SJSA1 (cell line): ENCODE measurements at regions not wholly inside any gene's neighbourhood (a gene's known extent, or its start where the extent isn't known, plus 50 kb on each side); places are given as distances from the start of the nearest gene placed in this dataset.
A peak's percentile ranks its signal among the peaks of the same experiment; 100 is the strongest.
"Not testable (repeated sequence)": the region's sequence is repeated elsewhere in the genome, so short reads cannot be mapped to it uniquely, and the experiment has no call there.

Experiments used
- DNase-seq, 2 experiments: peaks; one replicate each; pipeline ENCODE4 v3.0.0-alpha.2; 2015 to 2020; ENCODE audit warnings: low spot score in 2 of 2, low read depth in 1 of 2
- H3K27ac ChIP-seq: fragments of 250-450 bp; sonication (Bioruptor Pico); 2 replicates; pipeline ENCODE4 v1.5.1; 2020; ENCODE audit warnings: mild to moderate bottlenecking, moderate library complexity
- H3K27me3 ChIP-seq: fragments of 250-450 bp; sonication (Bioruptor Pico); replicated peaks from 2 replicates; pipeline ENCODE4 v1.5.1; 2020; ENCODE audit warnings: mild to moderate bottlenecking, moderate library complexity
- H3K36me3 ChIP-seq: fragments of 250-450 bp; sonication (Bioruptor Pico); 2 replicates; pipeline ENCODE4 v1.5.1; 2020; ENCODE audit warnings: mild to moderate bottlenecking
- H3K4me1 ChIP-seq: fragments of 250-450 bp; sonication (Bioruptor Pico); replicated peaks from 2 replicates; pipeline ENCODE4 v1.6.1; 2021; ENCODE audit warnings: mild to moderate bottlenecking
- H3K4me3 ChIP-seq: fragments of 250-450 bp; sonication (Bioruptor Pico); 2 replicates; pipeline ENCODE4 v1.5.1; 2020; ENCODE audit warnings: mild to moderate bottlenecking
- H3K9me3 ChIP-seq: fragments of 250-450 bp; sonication (Bioruptor Pico); replicated peaks from 2 replicates; pipeline ENCODE4 v1.5.1; 2020; ENCODE audit warnings: mild to moderate bottlenecking

DNA sequence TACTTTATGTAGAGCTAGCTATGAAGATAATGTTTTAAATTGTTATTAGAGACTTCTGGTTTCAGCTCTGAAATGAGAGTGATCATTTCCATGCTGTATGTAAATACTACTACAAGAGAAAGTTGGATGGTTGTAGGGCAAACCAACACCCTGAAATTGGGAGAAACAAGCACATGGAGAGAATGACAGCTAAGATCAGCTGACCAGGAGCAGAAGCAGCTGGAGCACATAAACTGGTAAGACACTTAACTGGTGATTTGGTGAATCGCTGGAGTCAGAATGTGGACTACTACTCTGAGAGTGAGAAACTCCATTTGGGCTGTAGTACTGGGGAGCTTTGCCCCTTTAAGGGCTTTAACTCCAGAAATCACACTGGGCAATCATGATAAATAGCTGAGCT, 226.8 kb downstream of the RND3 start:
- Histone ChIP-seq H3K27ac (no peak overlapping the region), H3K36me3 (no peaks in the 10 kb centered on the region), H3K4me3 (no peak overlapping the region), H3K4me1 (no peaks in the 10 kb centered on the region), H3K27me3 (no peaks in the 10 kb centered on the region), H3K9me3 (no peaks in the 10 kb centered on the region)
- DNase-seq = no peak

DNA sequence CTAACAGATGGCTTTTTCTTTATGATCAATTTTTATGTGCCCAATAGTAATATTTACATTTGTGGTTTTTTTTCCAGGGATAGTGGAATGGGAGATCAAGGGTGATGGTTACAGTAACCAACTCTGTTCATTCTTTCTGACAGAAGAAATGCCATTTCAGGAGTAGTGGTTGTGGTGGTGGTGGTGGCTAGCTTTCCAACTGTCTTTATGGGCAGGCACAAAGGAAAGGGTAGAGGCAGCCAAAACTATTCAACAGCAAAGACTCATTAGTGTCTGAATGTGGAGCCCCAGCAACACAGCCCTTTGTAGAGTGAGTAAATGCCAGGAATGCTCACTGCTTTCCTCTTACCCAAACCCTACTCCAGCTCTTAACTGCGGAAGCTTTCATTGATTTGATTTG, 227.7 kb downstream of the RND3 start:
- H3K36me3 ChIP-seq = no peaks in the 10 kb centered on the region
- no peak for DNase-seq
- H3K4me1 ChIP-seq = no peaks in the 10 kb centered on the region
- no peaks in the 10 kb centered on the region for H3K9me3 ChIP-seq
- H3K4me3 ChIP-seq = no peak overlapping the region
- H3K27ac ChIP-seq = no peak overlapping the region
- no peaks in the 10 kb centered on the region for H3K27me3 ChIP-seq

DNA sequence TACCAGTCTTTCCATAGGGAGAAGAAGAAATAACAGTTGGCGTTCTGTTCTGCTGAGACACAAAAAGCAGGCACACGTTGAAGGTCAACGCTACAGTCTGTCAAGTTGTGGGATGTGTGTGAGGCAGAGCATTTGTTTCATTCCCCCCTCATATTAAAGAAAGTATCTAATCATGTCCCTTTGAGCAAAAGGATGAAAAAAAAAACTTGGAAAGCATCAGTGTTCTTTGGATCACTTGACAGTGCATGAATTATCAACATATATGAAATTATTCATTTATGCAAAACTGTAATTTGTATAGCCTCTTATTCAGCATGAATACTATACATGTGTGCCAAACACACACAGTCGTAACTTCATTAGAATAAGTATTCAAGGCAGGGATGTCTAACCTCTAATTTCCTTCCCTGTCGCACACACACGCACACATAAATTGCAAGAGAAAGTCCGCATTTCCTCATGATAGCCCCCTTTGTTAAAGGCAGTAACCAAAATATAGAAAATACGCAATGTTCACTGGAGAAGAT, 228.6 kb downstream of the RND3 start:
- Histone ChIP-seq H3K27me3 (no peaks in the 10 kb centered on the region), H3K27ac (no peak overlapping the region), H3K9me3 (no peaks in the 10 kb centered on the region), H3K4me3 (no peak overlapping the region), H3K4me1 (no peaks in the 10 kb centered on the region), H3K36me3 (no peaks in the 10 kb centered on the region)
- no peak for DNase-seq

DNA sequence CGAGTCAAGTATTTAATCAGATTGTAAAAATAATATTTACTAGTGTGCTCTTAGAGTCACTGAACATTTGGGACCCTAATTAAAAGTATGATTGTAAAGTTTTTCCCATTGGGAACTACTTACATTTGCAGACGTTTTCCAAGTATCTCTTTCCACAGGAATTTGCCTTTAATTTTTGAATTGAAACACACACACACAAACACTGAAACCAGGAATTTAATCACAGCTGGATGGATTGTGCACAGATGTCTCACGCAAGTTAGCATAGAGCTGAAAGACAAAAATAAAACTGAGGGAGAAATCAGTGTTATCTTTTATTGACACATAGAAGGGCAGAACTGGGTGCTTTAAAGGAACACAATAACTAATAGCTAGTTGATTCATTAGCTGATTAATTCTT, 230.7 kb downstream of the RND3 start:
- H3K36me3 ChIP-seq = no peaks in the 10 kb centered on the region
- H3K9me3 ChIP-seq = no peaks in the 10 kb centered on the region
- no peaks in the 10 kb centered on the region for H3K27me3 ChIP-seq
- H3K4me3 ChIP-seq = no peak overlapping the region
- H3K4me1 ChIP-seq = no peaks in the 10 kb centered on the region
- no peak for DNase-seq
- no peak overlapping the region for H3K27ac ChIP-seq

DNA sequence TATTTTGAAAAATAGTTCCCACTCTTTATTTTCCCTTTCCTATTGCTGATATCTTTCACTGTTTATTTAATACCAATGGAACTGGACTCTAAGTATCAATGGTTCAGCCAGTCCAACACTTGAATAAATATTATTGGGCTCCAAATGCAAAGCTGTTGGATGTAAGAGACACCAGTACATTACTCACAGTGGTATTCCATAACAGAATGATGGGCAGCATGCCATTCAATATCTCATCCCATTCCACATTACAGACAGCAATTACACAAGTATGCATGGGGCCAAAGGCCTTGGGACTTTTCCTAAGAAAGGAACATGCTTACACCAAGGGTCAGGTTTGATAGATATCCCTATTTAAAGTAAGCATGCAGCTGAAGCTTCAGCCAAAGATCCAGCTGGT, 231.9 kb downstream of the RND3 start:
- DNase-seq = peak in 1 of 2 experiments; percentile 29
- Histone ChIP-seq H3K4me3 (no peak overlapping the region), H3K27me3 (no peaks in the 10 kb centered on the region), H3K36me3 (no peaks in the 10 kb centered on the region), H3K4me1 (no peaks in the 10 kb centered on the region), H3K9me3 (no peaks in the 10 kb centered on the region), H3K27ac (no peak overlapping the region)

DNA sequence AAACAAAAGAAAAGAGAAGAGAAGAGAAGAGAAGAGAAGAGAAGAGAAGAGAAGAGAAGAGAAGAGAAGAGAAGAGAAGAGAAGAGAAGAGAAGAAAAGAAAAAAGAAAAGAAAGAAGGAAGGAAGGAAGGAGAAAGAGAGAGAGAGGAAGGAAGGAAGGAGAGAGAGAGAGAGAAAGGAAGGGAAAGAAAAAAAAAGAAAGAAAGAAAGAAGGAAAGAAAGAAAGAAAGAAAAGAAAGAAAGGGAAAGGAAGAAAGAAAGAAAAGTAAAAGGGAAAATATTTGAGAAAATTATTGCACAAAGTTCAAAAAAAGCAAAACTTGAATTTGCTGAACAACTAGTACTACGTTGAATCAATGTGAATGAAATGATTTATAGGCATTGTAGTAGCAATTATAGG, 237.7 kb downstream of the RND3 start:
- H3K4me1 ChIP-seq, H3K9me3 ChIP-seq, H3K27ac ChIP-seq, H3K27me3 ChIP-seq, H3K36me3 ChIP-seq, H3K4me3 ChIP-seq, DNase-seq: not testable (repeated sequence)

DNA sequence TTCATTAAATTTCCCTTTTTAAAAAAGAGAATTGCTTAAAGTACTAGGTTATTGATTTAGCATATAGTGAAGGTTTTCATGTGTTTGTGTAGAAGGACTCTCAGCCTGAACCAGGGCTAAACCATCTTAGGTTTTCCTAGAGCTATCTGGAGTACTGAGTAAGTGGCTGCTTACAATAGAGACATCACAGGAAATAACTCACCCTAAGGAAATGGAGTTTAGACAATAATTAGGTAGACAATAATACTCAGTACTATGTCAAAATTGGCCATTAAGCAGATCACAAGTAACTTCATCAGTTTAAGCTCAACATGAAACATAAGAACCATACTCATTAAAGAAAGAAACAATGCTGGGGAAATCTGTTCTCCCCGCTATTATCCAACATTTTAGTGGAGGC, 240.0 kb downstream of the RND3 start:
- Histone ChIP-seq H3K36me3 (no peaks in the 10 kb centered on the region), H3K27ac (no peak overlapping the region), H3K27me3 (no peaks in the 10 kb centered on the region), H3K4me3 (no peak overlapping the region), H3K4me1 (no peaks in the 10 kb centered on the region), H3K9me3 (no peaks in the 10 kb centered on the region)
- no peak for DNase-seq

DNA sequence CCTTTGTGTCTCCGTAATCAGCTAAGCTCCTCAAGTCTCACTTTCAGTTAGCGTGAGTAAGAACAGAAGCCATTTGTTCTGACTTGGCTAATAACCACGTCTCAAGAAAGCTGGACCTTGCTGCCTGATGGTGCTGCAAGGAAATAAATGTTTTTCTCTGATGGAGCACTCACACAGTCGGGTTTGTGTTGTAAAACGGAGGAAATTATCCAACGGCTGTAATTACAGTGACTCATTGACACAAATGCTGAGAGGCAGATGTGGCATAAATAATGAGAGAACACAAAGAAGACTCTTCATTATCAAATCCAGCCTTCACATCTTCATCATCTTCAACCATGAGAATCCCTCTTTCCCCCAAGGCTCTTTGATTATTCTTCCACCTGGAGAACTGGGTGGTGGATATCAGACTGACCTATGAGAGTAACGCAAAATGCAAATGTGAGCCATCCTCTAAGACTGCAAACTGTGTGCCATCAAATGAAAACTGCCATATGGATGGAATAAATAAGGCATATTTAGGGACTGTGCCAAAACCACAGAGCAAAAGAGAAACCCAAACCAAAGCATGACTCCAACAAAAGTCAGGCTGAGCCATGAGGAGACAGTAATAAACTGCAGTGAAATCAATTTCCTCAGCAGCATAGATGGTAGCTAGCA, 252.6 kb downstream of the RND3 start:
- peak in 1 of 2 experiments; percentile 56 for DNase-seq
- no peaks in the 10 kb centered on the region for H3K9me3 ChIP-seq
- no peaks in the 10 kb centered on the region for H3K27me3 ChIP-seq
- H3K36me3 ChIP-seq = no peaks in the 10 kb centered on the region
- H3K4me1 ChIP-seq = peaks cover 14% of the 10 kb centered on the region
- H3K4me3 ChIP-seq = peak overlapping the region; percentile 7
- H3K27ac ChIP-seq = peak overlapping the region; percentile 32

DNA sequence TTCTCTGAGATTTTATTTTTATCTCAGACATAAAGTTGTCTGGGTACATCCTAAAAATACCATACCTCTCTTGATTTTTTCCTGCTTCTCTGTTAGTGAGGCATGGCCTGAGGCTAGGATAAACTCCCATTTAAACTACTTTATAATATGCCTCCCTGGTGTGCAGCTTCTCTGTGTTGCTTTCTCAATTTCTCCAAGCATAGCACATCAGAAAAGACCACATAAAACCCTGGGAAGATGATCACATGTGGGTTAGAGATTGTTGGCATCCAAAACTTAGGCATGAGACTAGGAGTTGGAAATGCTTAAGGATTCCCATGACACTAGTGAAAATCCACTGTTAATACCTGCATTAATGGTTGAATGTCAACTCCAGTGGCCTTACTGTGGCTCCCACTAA, 254.6 kb downstream of the RND3 start:
- H3K9me3 ChIP-seq = no peaks in the 10 kb centered on the region
- H3K36me3 ChIP-seq = no peaks in the 10 kb centered on the region
- peaks cover 26% of the 10 kb centered on the region for H3K4me1 ChIP-seq
- DNase-seq = no peak
- H3K27me3 ChIP-seq = no peaks in the 10 kb centered on the region
- no peak overlapping the region for H3K4me3 ChIP-seq
- H3K27ac ChIP-seq = no peak overlapping the region

DNA sequence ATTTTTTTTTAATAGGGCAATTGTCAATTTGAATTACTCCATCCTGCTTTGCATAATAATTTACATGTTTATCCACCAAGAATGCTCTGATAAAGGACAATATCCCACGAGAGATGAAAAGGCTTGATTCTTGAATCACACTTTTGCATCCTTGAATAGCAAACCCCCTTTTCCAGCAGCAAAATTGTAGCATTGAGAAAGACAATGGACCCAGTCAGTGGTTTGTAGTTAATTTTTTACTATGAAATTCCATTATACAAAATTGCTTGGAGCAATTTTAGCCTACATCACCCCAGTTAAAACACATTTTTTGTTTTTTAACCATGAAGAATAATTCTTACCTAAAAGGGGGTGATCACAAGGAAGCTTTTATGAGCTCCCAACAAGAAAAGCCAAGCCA, 255.1 kb downstream of the RND3 start:
- Histone ChIP-seq H3K9me3 (no peaks in the 10 kb centered on the region), H3K27ac (no peak overlapping the region), H3K4me1 (peaks cover 26% of the 10 kb centered on the region), H3K27me3 (no peaks in the 10 kb centered on the region), H3K4me3 (no peak overlapping the region), H3K36me3 (no peaks in the 10 kb centered on the region)
- no peak for DNase-seq

DNA sequence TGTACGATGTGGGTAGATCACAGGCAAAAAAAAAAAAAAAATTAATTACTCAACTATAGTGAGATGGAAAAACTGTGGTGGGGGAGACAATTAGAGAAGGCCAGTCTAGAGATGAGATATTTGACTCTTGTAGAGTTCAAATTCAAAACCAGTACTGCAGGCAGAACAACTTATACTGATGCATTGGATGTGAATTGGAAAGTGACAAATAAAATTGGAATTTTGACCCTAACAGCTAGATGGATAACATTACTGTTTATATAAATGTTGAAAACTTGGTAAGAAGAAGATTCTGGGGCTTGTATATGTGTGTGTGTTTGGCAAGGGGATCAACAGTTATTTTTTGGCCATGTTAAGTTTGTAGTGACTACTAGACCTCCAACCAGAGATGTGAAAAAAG, 256.9 kb downstream of the RND3 start:
- no peak for DNase-seq
- H3K9me3 ChIP-seq = no peaks in the 10 kb centered on the region
- no peaks in the 10 kb centered on the region for H3K27me3 ChIP-seq
- no peak overlapping the region for H3K4me3 ChIP-seq
- H3K27ac ChIP-seq = no peak overlapping the region
- H3K36me3 ChIP-seq = no peaks in the 10 kb centered on the region
- H3K4me1 ChIP-seq = peaks cover 26% of the 10 kb centered on the region

DNA sequence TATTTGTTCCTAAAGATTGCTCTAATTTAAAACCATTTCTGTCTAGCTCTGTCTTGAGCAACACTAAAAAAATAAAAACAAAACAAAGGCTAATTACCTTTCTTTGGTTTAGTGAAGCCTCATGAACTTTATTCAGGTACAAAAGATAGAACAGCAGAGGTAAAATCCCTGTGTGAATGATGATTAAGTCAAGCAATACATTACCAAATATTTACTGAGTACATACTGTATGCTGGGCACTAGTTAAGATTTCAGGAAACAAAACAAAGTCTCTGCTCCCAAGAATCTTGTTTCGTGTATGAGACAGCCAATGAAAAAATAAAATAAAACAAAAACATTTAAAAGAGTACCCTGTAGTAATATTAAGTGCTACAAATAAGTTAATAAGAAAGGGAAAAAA, 257.5 kb downstream of the RND3 start:
- Histone ChIP-seq H3K27ac (no peak overlapping the region), H3K9me3 (no peaks in the 10 kb centered on the region), H3K4me1 (peaks cover 21% of the 10 kb centered on the region), H3K36me3 (no peaks in the 10 kb centered on the region), H3K4me3 (no peak overlapping the region), H3K27me3 (no peaks in the 10 kb centered on the region)
- DNase-seq = no peak

DNA sequence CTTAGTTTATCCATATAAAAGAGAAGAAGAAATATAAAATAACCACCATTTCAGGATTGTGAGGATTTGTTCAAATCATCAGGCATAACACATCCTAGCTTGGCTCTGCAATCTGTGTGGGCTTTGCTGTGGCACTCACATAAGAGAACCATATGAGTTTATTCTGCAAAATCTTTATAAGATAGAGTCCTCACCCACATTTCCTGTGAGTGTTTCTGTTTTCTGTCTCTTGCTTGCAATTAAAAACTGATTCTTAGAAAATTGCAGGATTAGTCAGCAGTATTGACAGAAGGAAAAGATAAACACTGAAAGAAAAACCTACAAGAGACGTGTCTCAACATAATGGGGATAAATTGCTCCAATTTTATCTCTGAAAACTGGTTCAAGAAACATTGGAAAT, 258.5 kb downstream of the RND3 start:
- Histone ChIP-seq H3K4me3 (no peak overlapping the region), H3K27me3 (no peaks in the 10 kb centered on the region), H3K9me3 (no peaks in the 10 kb centered on the region), H3K27ac (no peak overlapping the region), H3K4me1 (peaks cover 12% of the 10 kb centered on the region; the same call in 1 of the 2 replicates), H3K36me3 (no peaks in the 10 kb centered on the region)
- DNase-seq = peak in 1 of 2 experiments; percentile 17

DNA sequence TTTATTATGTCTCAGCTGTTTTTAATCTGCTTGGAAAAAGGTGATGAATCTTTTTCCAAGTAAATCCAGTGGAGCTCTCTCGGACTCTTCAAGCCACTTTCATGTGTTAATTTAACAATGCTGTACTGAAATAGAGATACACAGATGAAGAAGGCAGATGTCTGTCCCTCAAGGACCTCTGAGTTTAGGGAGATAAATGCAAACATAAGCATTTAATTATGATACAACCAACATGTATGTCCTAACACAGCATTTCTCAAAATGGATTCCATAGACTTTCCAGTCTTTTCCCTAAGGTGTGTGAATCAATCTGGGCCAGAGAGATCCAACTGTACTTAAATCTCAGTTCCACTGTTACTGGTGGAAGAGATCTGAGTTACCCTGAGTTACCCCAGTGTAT, 262.4 kb downstream of the RND3 start:
- H3K27me3 ChIP-seq = no peaks in the 10 kb centered on the region
- DNase-seq = no peak
- H3K36me3 ChIP-seq = no peaks in the 10 kb centered on the region
- H3K4me1 ChIP-seq = peaks cover 12% of the 10 kb centered on the region; the same call in 1 of the 2 replicates
- H3K4me3 ChIP-seq = no peak overlapping the region
- H3K27ac ChIP-seq = no peak overlapping the region
- no peaks in the 10 kb centered on the region for H3K9me3 ChIP-seq

DNA sequence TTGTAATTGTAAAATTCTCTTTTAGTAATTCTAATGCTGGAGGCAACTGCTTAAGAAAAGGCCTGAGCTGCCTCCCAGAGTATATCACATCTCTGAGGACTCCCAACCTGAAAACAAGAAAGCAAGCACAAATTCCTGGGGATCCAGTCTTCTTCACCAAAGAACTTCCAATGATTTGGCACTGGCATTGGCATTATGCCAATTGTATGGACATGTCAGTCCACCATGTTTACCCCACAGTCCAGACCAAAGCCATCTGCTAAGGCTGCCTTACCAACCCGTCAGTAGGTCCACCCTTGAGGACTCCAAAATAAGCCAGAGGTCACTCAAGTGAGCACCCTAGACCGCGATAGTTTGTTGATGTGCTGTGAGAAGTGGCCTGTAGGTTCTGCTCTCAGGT, 263.1 kb downstream of the RND3 start:
- Histone ChIP-seq H3K27me3 (no peaks in the 10 kb centered on the region), H3K27ac (no peak overlapping the region), H3K4me1 (peaks cover 10% of the 10 kb centered on the region; the same call in 1 of the 2 replicates), H3K4me3 (no peak overlapping the region), H3K36me3 (no peaks in the 10 kb centered on the region), H3K9me3 (no peaks in the 10 kb centered on the region)
- DNase-seq = no peak
